Caco-2 (cell line): ENCODE measurements at regions not wholly inside any gene's neighbourhood (a gene's known extent, or its start where the extent isn't known, plus 50 kb on each side); places are given as distances from the start of the nearest gene placed in this dataset.

Experiments
- BruUV-seq: library from RNA; stranded (reverse); fragments of 400-500 nt; replicated peaks from 2 replicates; lab custom pipeline; 2021; lab: Mats Ljungman, UMichigan
- CTCF ChIA-PET: fragments of 300-600 bp; sonication (Branson Sonifier 250); formaldehyde crosslinking; loops from one replicate; lab custom pipeline; 2022; ENCODE audit warnings: antibody characterized with exemption; lab: Charles Lee
- POLR2A ChIA-PET: fragments of 300-600 bp; sonication (Branson Sonifier 250); formaldehyde crosslinking; loops from one replicate; lab custom pipeline; 2022; ENCODE audit warnings: antibody characterized with exemption; lab: Charles Lee
- DNase-seq, 2 experiments: peaks; one replicate each; pipeline versions ENCODE4 v3.0.0 to v3.0.0-alpha.2; 2020 to 2022
- H3K27me3 ChIP-seq: replicated peaks from 2 replicates; pipeline ENCODE4 v1.6.0; 2011; ENCODE audit warnings: low read length; ENCODE audit not compliant: control insufficient read depth, insufficient read depth
- H3K36me3 ChIP-seq: 2 replicates; pipeline ENCODE4 v1.5.1; 2011; ENCODE audit warnings: low read length; ENCODE audit not compliant: control insufficient read depth, insufficient read depth
- H3K4me1 ChIP-seq: fragments of 250-450 bp; sonication (Bioruptor Pico); 2 replicates; pipeline ENCODE4 v1.5.1; 2020; ENCODE audit warnings: mild to moderate bottlenecking
- H3K4me3 ChIP-seq: 2 replicates; pipeline ENCODE4 v1.5.1; 2011; ENCODE audit warnings: low read depth, mild to moderate bottlenecking, control low read depth, low read length
- H3K9me3 ChIP-seq: fragments of 250-450 bp; sonication (Bioruptor Pico); 2 replicates; pipeline ENCODE4 v1.5.1; 2020; ENCODE audit warnings: mild to moderate bottlenecking, moderate library complexity
- H3K27ac Mint-ChIP-seq: one replicate; pipeline ENCODE4 v1.8.0; 2022; ENCODE audit warnings: mixed read lengths; ENCODE audit not compliant: unreplicated experiment
- H3K27me3 Mint-ChIP-seq: one replicate; pipeline ENCODE4 v1.8.0; 2022; ENCODE audit warnings: mixed read lengths; ENCODE audit not compliant: insufficient read depth, unreplicated experiment
- H3K36me3 Mint-ChIP-seq: one replicate; pipeline ENCODE4 v1.8.0; 2022; ENCODE audit warnings: mild to moderate bottlenecking, mixed read lengths; ENCODE audit not compliant: insufficient read depth, unreplicated experiment
- H3K4me1 Mint-ChIP-seq: one replicate; pipeline ENCODE4 v1.8.0; 2022; ENCODE audit warnings: low read depth, mixed read lengths; ENCODE audit not compliant: unreplicated experiment
- H3K4me3 Mint-ChIP-seq: one replicate; pipeline ENCODE4 v1.8.0; 2022; ENCODE audit warnings: mild to moderate bottlenecking, moderate library complexity, mixed read lengths; ENCODE audit not compliant: unreplicated experiment
- H3K9me3 Mint-ChIP-seq: one replicate; pipeline ENCODE4 v1.8.0; 2022; ENCODE audit warnings: mixed read lengths; ENCODE audit not compliant: unreplicated experiment
- CTCF ChIP-seq, 2 experiments: fragments of 200-600 bp in 1 of 2; IDR thresholded peaks; 1 replicate in 1 of 2; 2 replicates in 1 of 2; pipeline versions ENCODE4 v1.5.1 to v1.8.0; 2011 to 2022; ENCODE audit warnings: antibody characterized with exemption in 1 of 2, control low read depth in 1 of 2, inconsistent platforms in 1 of 2, low read depth in 1 of 2, low read length in 1 of 2, mild to moderate bottlenecking in 1 of 2, moderate library complexity in 1 of 2; ENCODE audit not compliant: insufficient read depth in 1 of 2, severe bottlenecking in 1 of 2, unreplicated experiment in 1 of 2
- intact Hi-C: fragments of 100-400 bp; cut with micrococcal nuclease; formaldehyde crosslinking; loops from one replicate; pipeline ENCODE4 v1.10.0; 2022; ENCODE audit not compliant: unreplicated experiment

- H3K4me1 Mint-ChIP-seq: no peaks in the 10 kb centered on the region
- no peak overlapping the region for H3K4me3 Mint-ChIP-seq
- H3K4me3 ChIP-seq: no peak overlapping the region
- H3K36me3 ChIP-seq: no peaks in the 10 kb centered on the region; the same call in 1 of the 2 replicates
- no peak for TF ChIP-seq CTCF (IDR thresholded peaks at IDR 0.05; ENCODE audit: insufficient read depth in 1 of 2, low read depth in 1 of 2, low read length in 1 of 2, severe bottlenecking in 1 of 2, unreplicated experiment in 1 of 2)
- H3K27ac Mint-ChIP-seq: no peak overlapping the region
- no peaks in the 10 kb centered on the region for H3K9me3 ChIP-seq
- H3K4me1 ChIP-seq: no peaks in the 10 kb centered on the region
- POLR2A ChIA-PET: no interaction called here
- intact Hi-C loops: no loop called here
- no peaks in the 10 kb centered on the region for H3K27me3 ChIP-seq
- H3K27me3 Mint-ChIP-seq: peaks cover 9% of the 10 kb centered on the region
- no peak for DNase-seq
- no TSS peak for BruUV-seq
- CTCF ChIA-PET: no interaction called here
- H3K9me3 Mint-ChIP-seq: no peaks in the 10 kb centered on the region
- no peaks in the 10 kb centered on the region for H3K36me3 Mint-ChIP-seq
Measured at GRCh38 chr2:217186668-217187159, 326.9 kb upstream of the TNP1 start.

DNA sequence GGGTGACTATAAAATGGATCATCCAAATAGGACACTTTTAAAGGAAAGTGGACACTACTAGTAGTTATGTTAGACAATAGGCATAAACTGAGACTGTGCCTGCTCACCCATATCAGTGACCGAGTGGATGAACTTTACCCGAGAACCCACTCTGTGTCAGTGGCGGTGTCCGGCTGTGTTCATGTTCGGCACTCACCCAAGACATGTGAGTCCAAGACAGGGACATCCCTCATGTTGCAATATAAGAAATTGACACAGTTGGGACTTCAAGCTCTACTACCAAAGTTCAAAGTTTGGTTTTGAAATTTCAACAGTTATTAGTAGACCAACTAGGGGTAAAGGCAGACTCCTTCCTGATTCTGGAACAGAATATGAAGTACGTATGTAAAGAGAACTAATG lies 326.3 kb upstream of the TNP1 start:
- no peaks in the 10 kb centered on the region for H3K9me3 ChIP-seq
- no peak overlapping the region for H3K4me3 ChIP-seq
- no TSS peak for BruUV-seq
- TF ChIP-seq CTCF (IDR thresholded peaks at IDR 0.05; ENCODE audit: insufficient read depth in 1 of 2, low read depth in 1 of 2, low read length in 1 of 2, severe bottlenecking in 1 of 2, unreplicated experiment in 1 of 2): no peak
- CTCF ChIA-PET: no interaction called here
- Mint-ChIP-seq H3K4me3 (no peak overlapping the region), H3K27ac (no peak overlapping the region), H3K4me1 (no peaks in the 10 kb centered on the region), H3K36me3 (no peaks in the 10 kb centered on the region), H3K27me3 (peaks cover 6% of the 10 kb centered on the region), H3K9me3 (no peaks in the 10 kb centered on the region)
- POLR2A ChIA-PET: no interaction called here
- no peaks in the 10 kb centered on the region; the same call in 1 of the 2 replicates for H3K36me3 ChIP-seq
- DNase-seq: no peak
- no peaks in the 10 kb centered on the region for H3K27me3 ChIP-seq
- intact Hi-C loops: no loop called here
- H3K4me1 ChIP-seq: no peaks in the 10 kb centered on the region

DNA sequence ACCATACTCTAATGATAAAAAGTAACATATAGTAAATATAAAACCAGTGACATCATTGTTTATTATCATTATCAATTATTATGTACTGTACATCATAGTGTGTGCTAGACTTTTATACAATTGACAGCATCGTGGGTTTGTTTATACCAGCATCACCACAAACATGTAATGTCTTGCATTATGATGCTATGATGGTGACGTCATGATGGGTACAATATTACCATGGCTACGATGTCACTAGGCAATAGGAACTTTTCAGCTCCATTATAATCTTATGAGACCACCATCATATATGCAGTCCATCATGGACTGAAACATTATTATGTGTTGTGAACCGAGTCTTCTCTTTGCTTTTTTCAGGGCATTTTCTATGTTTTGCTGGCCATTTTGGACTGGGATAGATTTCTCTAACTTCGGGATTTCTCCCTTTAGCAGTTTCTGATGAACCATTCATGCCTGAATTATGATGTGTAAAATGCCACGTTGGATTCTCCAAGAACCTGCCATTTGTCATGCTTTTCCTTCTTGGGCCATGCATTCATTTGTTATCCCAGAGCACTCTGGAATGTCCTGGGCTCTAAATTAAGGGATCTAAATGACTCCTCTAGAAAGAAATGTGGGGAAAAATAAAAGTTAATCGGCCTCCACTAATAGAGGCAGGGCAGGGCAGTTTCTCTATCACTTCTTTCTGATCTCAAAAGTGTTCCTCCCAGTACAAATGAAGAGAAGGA lies 325.6 kb upstream of the TNP1 start:
- Histone ChIP-seq H3K4me1 (no peaks in the 10 kb centered on the region), H3K27me3 (no peaks in the 10 kb centered on the region), H3K9me3 (no peaks in the 10 kb centered on the region), H3K4me3 (no peak overlapping the region), H3K36me3 (no peaks in the 10 kb centered on the region; the same call in 1 of the 2 replicates)
- Mint-ChIP-seq H3K4me3 (no peak overlapping the region), H3K27me3 (peaks cover 3% of the 10 kb centered on the region), H3K36me3 (no peaks in the 10 kb centered on the region), H3K27ac (no peak overlapping the region), H3K4me1 (no peaks in the 10 kb centered on the region), H3K9me3 (no peaks in the 10 kb centered on the region)
- no peak for TF ChIP-seq CTCF (IDR thresholded peaks at IDR 0.05; ENCODE audit: insufficient read depth in 1 of 2, low read depth in 1 of 2, low read length in 1 of 2, severe bottlenecking in 1 of 2, unreplicated experiment in 1 of 2)
- intact Hi-C loops: no loop called here
- CTCF ChIA-PET: no interaction called here
- POLR2A ChIA-PET: no interaction called here
- BruUV-seq: no TSS peak
- DNase-seq: no peak
